GM21381 (cell line): ENCODE measurements at regions not wholly inside any gene's neighbourhood (a gene's known extent, or its start where the extent isn't known, plus 50 kb on each side); places are given as distances from the start of the nearest gene placed in this dataset.
A peak's percentile ranks its signal among the peaks of the same experiment; 100 is the strongest.

Source experiments
- ATAC-seq: cut with Tn5 transposase; IDR thresholded peaks from one replicate; pipeline ENCODE4 v1.9.1; 2021; ENCODE audit warnings: mild to moderate bottlenecking, moderate library complexity; ENCODE audit not compliant: unreplicated experiment

GRCh38 chr6:106918115-106918514 is 56.4 kb downstream of the CD24 start:
- ATAC-seq, result no peak

GRCh38 chr6:106916891-106917290 is 57.6 kb downstream of the CD24 start:
- ATAC-seq, result no peak

GRCh38 chr6:106913676-106914280 is 60.8 kb downstream of the CD24 start:
- peak; percentile 58 for ATAC-seq

GRCh38 chr6:106913111-106913510 is 61.4 kb downstream of the CD24 start:
- no peak for ATAC-seq

GRCh38 chr6:106912091-106912490 is 62.4 kb downstream of the CD24 start:
- ATAC-seq, result no peak

- ATAC-seq, result no peak
These were observed 63.3 kb downstream of the CD24 start for GRCh38 chr6:106910999-106911949.

- no peak for ATAC-seq
These were observed 66.1 kb downstream of the CD24 start for GRCh38 chr6:106908386-106908840.

- no peak for ATAC-seq
These were observed 66.8 kb downstream of the CD24 start for GRCh38 chr6:106907754-106908153.

- ATAC-seq, result no peak
These were observed 68.3 kb downstream of the CD24 start for GRCh38 chr6:106906232-106906631.

GRCh38 chr6:106903299-106903698 is 71.2 kb downstream of the CD24 start:
- no peak for ATAC-seq

- no peak for ATAC-seq
These were observed 73.5 kb downstream of the CD24 start for GRCh38 chr6:106901062-106901461.

- ATAC-seq, result no peak
These were observed 74.8 kb downstream of the CD24 start for GRCh38 chr6:106899697-106900096.

GRCh38 chr6:106897580-106897979 is 76.9 kb downstream of the CD24 start:
- ATAC-seq, result no peak

GRCh38 chr6:106895703-106896040 is 78.9 kb downstream of the CD24 start:
- no peak for ATAC-seq

- ATAC-seq, result no peak
These were observed 79.4 kb downstream of the CD24 start for GRCh38 chr6:106894978-106895702.

- no peak for ATAC-seq
These were observed 82.3 kb downstream of the CD24 start for GRCh38 chr6:106892186-106892585.

- ATAC-seq, result no peak
These were observed 84.1 kb downstream of the CD24 start for GRCh38 chr6:106890447-106890846.

GRCh38 chr6:106889692-106890091 is 84.8 kb downstream of the CD24 start:
- no peak for ATAC-seq

GRCh38 chr6:106886922-106887797 is 87.4 kb downstream of the CD24 start:
- no peak for ATAC-seq

GRCh38 chr6:106886081-106886843 is 88.3 kb downstream of the CD24 start:
- ATAC-seq, result no peak
